ENCODE measurements at regions not wholly inside any gene's neighbourhood (a gene's known extent, or its start where the extent isn't known, plus 50 kb on each side); places are given as distances from the start of the nearest gene placed in this dataset.
"Not testable (repeated sequence)": the region's sequence is repeated elsewhere in the genome, so short reads cannot be mapped to it uniquely, and the experiment has no call there.

- H3K27ac ChIP-seq (ENCODE audit: low read depth, low read length) = no peak overlapping the region
- H3K4me3 ChIP-seq (ENCODE audit: low read depth, low read length) = no peak overlapping the region
- H2AFZ ChIP-seq (ENCODE audit: low read length, unreplicated experiment) = no peak overlapping the region
- H3K79me2 ChIP-seq (ENCODE audit: control insufficient read depth, insufficient read depth, low read length, unreplicated experiment) = no peaks in the 10 kb centered on the region
- H3K27me3 ChIP-seq (ENCODE audit: insufficient read depth, low read length) = no peaks in the 10 kb centered on the region
- H3K36me3 ChIP-seq (ENCODE audit: insufficient read depth, low read length) = no peaks in the 10 kb centered on the region
- no peaks in the 10 kb centered on the region for H3K4me1 ChIP-seq (ENCODE audit: control insufficient read depth, insufficient read depth, low read length, unreplicated experiment)
Observed at GRCh38 chrX:26958261-26958660, 504.9 kb downstream of the PPP4R3C start.

GRCh38 chrX:26954029-26954428, 509.1 kb downstream of the PPP4R3C start:
- Histone ChIP-seq H3K27ac (ENCODE audit: low read depth, low read length) (no peak overlapping the region), H3K27me3 (ENCODE audit: insufficient read depth, low read length) (no peaks in the 10 kb centered on the region), H2AFZ (ENCODE audit: low read length, unreplicated experiment) (no peak overlapping the region), H3K36me3 (ENCODE audit: insufficient read depth, low read length) (no peaks in the 10 kb centered on the region), H3K4me3 (ENCODE audit: low read depth, low read length) (no peak overlapping the region), H3K4me1 (ENCODE audit: control insufficient read depth, insufficient read depth, low read length, unreplicated experiment) (peaks cover 2% of the 10 kb centered on the region), H3K79me2 (ENCODE audit: control insufficient read depth, insufficient read depth, low read length, unreplicated experiment) (no peaks in the 10 kb centered on the region)

GRCh38 chrX:26952213-26952612, 510.9 kb downstream of the PPP4R3C start:
- Histone ChIP-seq H2AFZ (ENCODE audit: low read length, unreplicated experiment) (no peak overlapping the region), H3K36me3 (ENCODE audit: insufficient read depth, low read length) (no peaks in the 10 kb centered on the region), H3K27ac (ENCODE audit: low read depth, low read length) (no peak overlapping the region), H3K27me3 (ENCODE audit: insufficient read depth, low read length) (no peaks in the 10 kb centered on the region), H3K4me1 (ENCODE audit: control insufficient read depth, insufficient read depth, low read length, unreplicated experiment) (peaks cover 2% of the 10 kb centered on the region), H3K79me2 (ENCODE audit: control insufficient read depth, insufficient read depth, low read length, unreplicated experiment) (no peaks in the 10 kb centered on the region), H3K4me3 (ENCODE audit: low read depth, low read length) (no peak overlapping the region)

- Histone ChIP-seq H3K79me2 (ENCODE audit: control insufficient read depth, insufficient read depth, low read length, unreplicated experiment) (no peaks in the 10 kb centered on the region), H3K36me3 (ENCODE audit: insufficient read depth, low read length) (no peaks in the 10 kb centered on the region), H3K4me1 (ENCODE audit: control insufficient read depth, insufficient read depth, low read length, unreplicated experiment) (peaks cover 3% of the 10 kb centered on the region), H2AFZ (ENCODE audit: low read length, unreplicated experiment) (no peak overlapping the region), H3K4me3 (ENCODE audit: low read depth, low read length) (no peak overlapping the region), H3K27ac (ENCODE audit: low read depth, low read length) (no peak overlapping the region), H3K27me3 (ENCODE audit: insufficient read depth, low read length) (no peaks in the 10 kb centered on the region)
Observed at GRCh38 chrX:26927419-26927818, 535.7 kb downstream of the PPP4R3C start.

GRCh38 chrX:26925088-26925487, 538.1 kb downstream of the PPP4R3C start:
- no peaks in the 10 kb centered on the region for H3K27me3 ChIP-seq (ENCODE audit: insufficient read depth, low read length)
- 0 out of 2 replicates have a peak overlapping the region, but pooled peaks have one; percentile 34 for H3K27ac ChIP-seq (ENCODE audit: low read depth, low read length)
- H3K79me2 ChIP-seq (ENCODE audit: control insufficient read depth, insufficient read depth, low read length, unreplicated experiment) = no peaks in the 10 kb centered on the region
- H2AFZ ChIP-seq (ENCODE audit: low read length, unreplicated experiment) = no peak overlapping the region
- no peaks in the 10 kb centered on the region for H3K36me3 ChIP-seq (ENCODE audit: insufficient read depth, low read length)
- peaks cover 4% of the 10 kb centered on the region for H3K4me1 ChIP-seq (ENCODE audit: control insufficient read depth, insufficient read depth, low read length, unreplicated experiment)
- H3K4me3 ChIP-seq (ENCODE audit: low read depth, low read length) = no peak overlapping the region

- H3K27ac ChIP-seq (ENCODE audit: low read depth, low read length) = peak overlapping the region; percentile 85
- H3K4me1 ChIP-seq (ENCODE audit: control insufficient read depth, insufficient read depth, low read length, unreplicated experiment) = peaks cover 4% of the 10 kb centered on the region
- H3K4me3 ChIP-seq (ENCODE audit: low read depth, low read length) = no peak overlapping the region
- no peak overlapping the region for H2AFZ ChIP-seq (ENCODE audit: low read length, unreplicated experiment)
- H3K27me3 ChIP-seq (ENCODE audit: insufficient read depth, low read length) = no peaks in the 10 kb centered on the region
- no peaks in the 10 kb centered on the region for H3K79me2 ChIP-seq (ENCODE audit: control insufficient read depth, insufficient read depth, low read length, unreplicated experiment)
- H3K36me3 ChIP-seq (ENCODE audit: insufficient read depth, low read length) = no peaks in the 10 kb centered on the region
Observed at GRCh38 chrX:26922278-26922677, 540.9 kb downstream of the PPP4R3C start.

GRCh38 chrX:26918631-26919030, 544.5 kb downstream of the PPP4R3C start:
- no peak overlapping the region for H3K27ac ChIP-seq (ENCODE audit: low read depth, low read length)
- H3K4me3 ChIP-seq (ENCODE audit: low read depth, low read length) = no peak overlapping the region
- H2AFZ ChIP-seq (ENCODE audit: low read length, unreplicated experiment) = no peak overlapping the region
- no peaks in the 10 kb centered on the region for H3K27me3 ChIP-seq (ENCODE audit: insufficient read depth, low read length)
- H3K36me3 ChIP-seq (ENCODE audit: insufficient read depth, low read length) = no peaks in the 10 kb centered on the region
- H3K79me2 ChIP-seq (ENCODE audit: control insufficient read depth, insufficient read depth, low read length, unreplicated experiment) = no peaks in the 10 kb centered on the region
- peaks cover 16% of the 10 kb centered on the region for H3K4me1 ChIP-seq (ENCODE audit: control insufficient read depth, insufficient read depth, low read length, unreplicated experiment)

GRCh38 chrX:26916991-26917390, 546.1 kb downstream of the PPP4R3C start:
- Histone ChIP-seq H3K27me3 (ENCODE audit: insufficient read depth, low read length) (no peaks in the 10 kb centered on the region), H3K4me1 (ENCODE audit: control insufficient read depth, insufficient read depth, low read length, unreplicated experiment) (peaks cover 16% of the 10 kb centered on the region), H2AFZ (ENCODE audit: low read length, unreplicated experiment) (no peak overlapping the region), H3K36me3 (ENCODE audit: insufficient read depth, low read length) (no peaks in the 10 kb centered on the region), H3K27ac (ENCODE audit: low read depth, low read length) (peak overlapping the region; percentile 90), H3K79me2 (ENCODE audit: control insufficient read depth, insufficient read depth, low read length, unreplicated experiment) (no peaks in the 10 kb centered on the region), H3K4me3 (ENCODE audit: low read depth, low read length) (peak overlapping the region; percentile 21; the same call in 1 of the 2 replicates)

- no peaks in the 10 kb centered on the region for H3K79me2 ChIP-seq (ENCODE audit: control insufficient read depth, insufficient read depth, low read length, unreplicated experiment)
- H3K27me3 ChIP-seq (ENCODE audit: insufficient read depth, low read length) = no peaks in the 10 kb centered on the region
- no peaks in the 10 kb centered on the region for H3K36me3 ChIP-seq (ENCODE audit: insufficient read depth, low read length)
- 0 out of 2 replicates have a peak overlapping the region, but pooled peaks have one; percentile 25 for H3K4me3 ChIP-seq (ENCODE audit: low read depth, low read length)
- peak overlapping the region; percentile 90 for H3K27ac ChIP-seq (ENCODE audit: low read depth, low read length)
- H3K4me1 ChIP-seq (ENCODE audit: control insufficient read depth, insufficient read depth, low read length, unreplicated experiment) = peaks cover 16% of the 10 kb centered on the region
- H2AFZ ChIP-seq (ENCODE audit: low read length, unreplicated experiment) = peak overlapping the region; percentile 12
Observed at GRCh38 chrX:26915064-26915463, 548.1 kb downstream of the PPP4R3C start.

- Histone ChIP-seq H3K27ac (ENCODE audit: low read depth, low read length) (peak overlapping the region; percentile 90), H3K79me2 (ENCODE audit: control insufficient read depth, insufficient read depth, low read length, unreplicated experiment) (no peaks in the 10 kb centered on the region), H3K4me1 (ENCODE audit: control insufficient read depth, insufficient read depth, low read length, unreplicated experiment) (peaks cover 16% of the 10 kb centered on the region), H3K27me3 (ENCODE audit: insufficient read depth, low read length) (no peaks in the 10 kb centered on the region), H2AFZ (ENCODE audit: low read length, unreplicated experiment) (no peak overlapping the region), H3K4me3 (ENCODE audit: low read depth, low read length) (peak overlapping the region; percentile 29; the same call in 1 of the 2 replicates), H3K36me3 (ENCODE audit: insufficient read depth, low read length) (no peaks in the 10 kb centered on the region)
Observed at GRCh38 chrX:26914232-26914631, 548.9 kb downstream of the PPP4R3C start.

- not testable (repeated sequence) for H3K79me2 ChIP-seq (ENCODE audit: control insufficient read depth, insufficient read depth, low read length, unreplicated experiment); H3K27me3 ChIP-seq (ENCODE audit: insufficient read depth, low read length); H3K27ac ChIP-seq (ENCODE audit: low read depth, low read length); H2AFZ ChIP-seq (ENCODE audit: low read length, unreplicated experiment); H3K4me3 ChIP-seq (ENCODE audit: low read depth, low read length); H3K36me3 ChIP-seq (ENCODE audit: insufficient read depth, low read length)
- peaks cover 16% of the 10 kb centered on the region for H3K4me1 ChIP-seq (ENCODE audit: control insufficient read depth, insufficient read depth, low read length, unreplicated experiment)
Observed at GRCh38 chrX:26911785-26912184, 551.4 kb downstream of the PPP4R3C start.
